ENCODE measurements at regions not wholly inside any gene's neighbourhood (a gene's known extent, or its start where the extent isn't known, plus 50 kb on each side); places are given as distances from the start of the nearest gene placed in this dataset.

DNA sequence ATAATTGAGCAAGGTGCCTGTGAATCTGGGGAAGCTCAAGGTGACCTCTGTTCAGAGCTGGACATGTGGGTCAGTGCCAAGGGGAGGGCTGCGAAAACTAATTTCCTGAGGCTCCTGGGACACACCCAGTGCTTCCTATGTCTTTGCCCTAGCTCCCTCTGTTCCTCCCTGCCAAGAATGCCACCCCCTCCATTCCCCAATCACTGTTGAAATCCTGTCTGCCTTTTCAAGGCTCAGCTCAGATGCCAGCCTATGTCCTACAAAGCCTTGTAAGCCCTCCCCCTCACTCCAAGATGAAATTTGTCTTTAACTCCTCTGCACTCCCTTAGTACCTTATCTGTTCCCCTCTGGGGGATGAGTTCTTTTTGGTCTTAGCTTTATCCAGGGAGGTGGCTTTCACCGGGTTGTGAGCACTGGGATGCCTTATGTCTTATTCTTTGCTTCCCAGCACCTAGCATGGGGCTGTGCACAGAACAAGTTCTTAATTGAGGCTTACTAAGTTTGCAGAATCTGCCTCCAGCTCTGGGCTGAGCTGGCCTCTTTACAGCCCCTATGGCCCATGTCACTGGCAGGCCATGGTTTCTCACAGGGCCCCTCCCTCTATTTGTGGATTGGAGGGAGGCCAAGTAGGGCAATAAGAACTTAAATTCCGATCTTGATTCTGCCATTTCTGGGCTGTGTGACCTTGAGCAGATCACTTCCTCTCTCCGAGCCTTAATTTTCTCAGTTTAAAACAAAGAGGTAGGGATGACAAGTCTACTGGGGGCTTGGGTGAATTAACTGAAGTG lies 51.5 kb upstream of the EPB41L1 start:
- TF ChIP-seq, protein P1, sequence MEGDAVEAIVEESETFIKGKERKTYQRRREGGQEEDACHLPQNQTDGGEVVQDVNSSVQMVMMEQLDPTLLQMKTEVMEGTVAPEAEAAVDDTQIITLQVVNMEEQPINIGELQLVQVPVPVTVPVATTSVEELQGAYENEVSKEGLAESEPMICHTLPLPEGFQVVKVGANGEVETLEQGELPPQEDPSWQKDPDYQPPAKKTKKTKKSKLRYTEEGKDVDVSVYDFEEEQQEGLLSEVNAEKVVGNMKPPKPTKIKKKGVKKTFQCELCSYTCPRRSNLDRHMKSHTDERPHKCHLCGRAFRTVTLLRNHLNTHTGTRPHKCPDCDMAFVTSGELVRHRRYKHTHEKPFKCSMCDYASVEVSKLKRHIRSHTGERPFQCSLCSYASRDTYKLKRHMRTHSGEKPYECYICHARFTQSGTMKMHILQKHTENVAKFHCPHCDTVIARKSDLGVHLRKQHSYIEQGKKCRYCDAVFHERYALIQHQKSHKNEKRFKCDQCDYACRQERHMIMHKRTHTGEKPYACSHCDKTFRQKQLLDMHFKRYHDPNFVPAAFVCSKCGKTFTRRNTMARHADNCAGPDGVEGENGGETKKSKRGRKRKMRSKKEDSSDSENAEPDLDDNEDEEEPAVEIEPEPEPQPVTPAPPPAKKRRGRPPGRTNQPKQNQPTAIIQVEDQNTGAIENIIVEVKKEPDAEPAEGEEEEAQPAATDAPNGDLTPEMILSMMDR (IDR thresholded peaks at IDR 0.05; ENCODE audit: extremely low read depth in 1 of 2, insufficient read depth in 1 of 2, low read depth in 1 of 2, low read length in 2 of 2), result no peak
- TF ChIP-seq POLR2A (IDR thresholded peaks at IDR 0.05; ENCODE audit: low read depth, low read length), result no peak
- no peak for TF ChIP-seq EZH2 (IDR thresholded peaks at IDR 0.05; ENCODE audit: borderline replicate concordance, low read depth, low read length, severe bottlenecking)
- TF ChIP-seq FOS (IDR thresholded peaks at IDR 0.05; ENCODE audit: borderline replicate concordance, insufficient read depth, low read length), result no peak
- TF ChIP-seq, protein P2, sequence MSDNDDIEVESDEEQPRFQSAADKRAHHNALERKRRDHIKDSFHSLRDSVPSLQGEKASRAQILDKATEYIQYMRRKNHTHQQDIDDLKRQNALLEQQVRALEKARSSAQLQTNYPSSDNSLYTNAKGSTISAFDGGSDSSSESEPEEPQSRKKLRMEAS (IDR thresholded peaks at IDR 0.05; ENCODE audit: insufficient read depth, insufficient read length), result no peak
- no peak for TF ChIP-seq GATA2 (IDR thresholded peaks at IDR 0.05; ENCODE audit: insufficient read depth, insufficient read length, low read depth, low read length)
- no peak for TF ChIP-seq POLR2AphosphoS5 (IDR thresholded peaks at IDR 0.05; ENCODE audit: insufficient read depth, low read depth, low read length)
- TF ChIP-seq MYC (IDR thresholded peaks at IDR 0.05; ENCODE audit: low read depth, low read length), result no peak
- TF ChIP-seq JUN (IDR thresholded peaks at IDR 0.05; ENCODE audit: borderline replicate concordance, insufficient read depth, insufficient read length, low read depth), result no peak

Measured in endothelial cell of umbilical vein (primary cell).